ENCODE measurements at regions not wholly inside any gene's neighbourhood (a gene's known extent, or its start where the extent isn't known, plus 50 kb on each side); places are given as distances from the start of the nearest gene placed in this dataset.

DNA sequence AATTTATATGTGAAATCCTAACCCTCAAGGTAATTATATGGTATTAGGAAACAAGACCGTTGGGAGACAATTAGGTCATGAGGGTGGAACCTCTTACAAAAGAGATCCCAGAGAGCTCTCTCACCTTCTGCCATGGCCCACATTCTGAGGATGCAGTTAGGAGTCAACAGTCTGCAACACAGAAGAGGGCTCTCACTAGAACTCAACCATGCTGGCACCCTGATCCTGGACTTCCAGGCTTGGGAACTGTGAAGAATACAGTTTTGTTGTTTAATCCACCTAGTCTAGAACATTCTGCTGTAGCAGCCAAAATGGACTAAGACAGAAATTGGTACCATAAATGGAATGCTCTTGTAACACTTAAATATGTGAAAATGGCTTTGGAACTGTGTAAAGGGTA, 278.8 kb upstream of the GALNTL6 start:
- TF ChIP-seq EZH2 (IDR thresholded peaks at IDR 0.05; ENCODE audit: borderline replicate concordance, low read depth, low read length, severe bottlenecking) (no peak), CTCF (IDR thresholded peaks at IDR 0.05; ENCODE audit: extremely low read depth in 1 of 2, insufficient read depth in 1 of 2, low read depth in 1 of 2, low read length in 2 of 2) (no peak)
